ENCODE measurements at regions not wholly inside any gene's neighbourhood (a gene's known extent, or its start where the extent isn't known, plus 50 kb on each side); places are given as distances from the start of the nearest gene placed in this dataset.
"Not testable (repeated sequence)": the region's sequence is repeated elsewhere in the genome, so short reads cannot be mapped to it uniquely, and the experiment has no call there.

DNA sequence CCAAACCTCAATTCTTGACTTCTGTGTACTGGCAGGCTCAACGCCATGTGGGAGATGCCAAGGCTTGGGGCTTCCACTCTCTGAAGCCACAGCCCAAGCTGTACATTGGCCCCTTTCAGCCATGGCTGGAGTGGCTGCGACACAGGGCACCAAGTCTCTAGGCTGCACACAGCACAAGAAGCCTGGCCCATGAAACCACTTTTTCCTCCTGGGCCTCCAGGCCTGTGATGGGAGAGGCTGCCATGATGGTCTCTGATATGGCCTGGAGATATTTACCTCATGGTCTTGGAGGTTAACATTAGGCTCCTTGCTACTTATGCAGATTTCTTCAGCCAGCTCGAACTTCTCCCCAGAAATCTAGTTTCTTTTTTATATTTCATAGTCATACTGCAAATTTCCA is 724.1 kb downstream of the RNF144A start:
- not testable (repeated sequence) for DNase-seq (ENCODE audit: low spot score)

DNA sequence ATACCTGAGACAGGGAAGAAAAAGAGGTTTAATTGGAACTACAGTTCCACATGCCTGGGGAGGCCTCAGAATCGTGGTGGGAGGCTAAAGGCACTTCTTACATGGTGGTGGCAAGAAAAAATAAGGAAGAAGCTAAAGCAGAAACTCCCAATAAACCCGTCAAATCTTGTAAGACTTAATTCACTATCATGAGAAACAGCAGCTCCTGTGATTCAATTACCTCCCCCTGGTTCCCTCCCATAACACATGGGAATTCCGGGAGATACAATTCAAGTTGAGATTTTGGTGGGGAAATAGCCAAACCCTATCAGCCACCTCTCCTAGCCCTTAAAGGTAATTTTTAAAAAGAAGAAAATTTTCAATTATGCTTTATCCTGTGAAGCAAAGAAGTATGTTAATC is 728.8 kb downstream of the RNF144A start:
- no peak for DNase-seq (ENCODE audit: low spot score)

DNA sequence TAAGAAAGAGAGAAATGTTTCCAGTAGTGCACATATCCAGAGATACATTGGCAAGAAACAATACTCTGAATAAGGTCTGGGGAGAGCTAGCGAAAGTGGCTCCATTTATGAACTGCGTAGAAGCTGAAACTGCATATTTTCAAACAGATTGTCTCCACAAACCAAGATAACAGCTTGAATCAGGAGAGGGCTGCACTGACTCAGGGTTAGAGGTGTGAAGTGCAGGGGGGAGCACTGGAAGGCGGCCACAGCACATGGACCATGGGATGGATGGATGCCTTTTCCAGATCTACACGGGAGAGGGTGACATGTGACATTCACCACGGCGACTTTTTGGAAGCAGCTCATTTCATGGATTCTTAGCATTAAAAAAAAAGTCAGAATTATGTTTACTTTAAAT is 729.4 kb downstream of the RNF144A start:
- DNase-seq (ENCODE audit: low spot score): no peak

DNA sequence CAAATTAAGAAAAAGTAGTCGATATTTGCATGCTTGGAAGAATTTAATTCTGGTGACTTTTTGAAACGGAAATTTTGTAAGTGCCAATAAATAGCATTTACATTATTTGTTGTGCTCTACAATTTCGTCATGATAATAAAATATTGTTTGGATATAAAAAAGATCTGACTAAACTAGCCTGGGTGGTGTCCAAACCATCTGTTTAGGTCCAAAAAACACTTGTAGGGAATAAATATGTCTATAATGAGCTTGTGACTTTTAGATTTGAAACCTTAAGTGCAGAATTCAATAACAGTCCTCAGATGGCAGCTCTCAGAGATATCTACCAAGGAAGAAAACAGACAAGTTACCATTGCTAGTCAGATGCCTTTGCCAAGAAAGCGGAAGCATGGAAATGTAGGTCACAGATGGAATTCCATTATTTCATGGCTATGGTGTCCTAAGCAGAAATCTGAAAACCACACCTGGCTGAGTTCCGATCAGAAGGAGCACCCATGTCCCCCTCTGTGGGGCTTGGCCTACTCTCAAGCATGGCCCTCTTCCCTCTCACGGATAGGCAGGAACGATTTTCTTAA is 731.1 kb downstream of the RNF144A start:
- no peak for DNase-seq (ENCODE audit: low spot score)

DNA sequence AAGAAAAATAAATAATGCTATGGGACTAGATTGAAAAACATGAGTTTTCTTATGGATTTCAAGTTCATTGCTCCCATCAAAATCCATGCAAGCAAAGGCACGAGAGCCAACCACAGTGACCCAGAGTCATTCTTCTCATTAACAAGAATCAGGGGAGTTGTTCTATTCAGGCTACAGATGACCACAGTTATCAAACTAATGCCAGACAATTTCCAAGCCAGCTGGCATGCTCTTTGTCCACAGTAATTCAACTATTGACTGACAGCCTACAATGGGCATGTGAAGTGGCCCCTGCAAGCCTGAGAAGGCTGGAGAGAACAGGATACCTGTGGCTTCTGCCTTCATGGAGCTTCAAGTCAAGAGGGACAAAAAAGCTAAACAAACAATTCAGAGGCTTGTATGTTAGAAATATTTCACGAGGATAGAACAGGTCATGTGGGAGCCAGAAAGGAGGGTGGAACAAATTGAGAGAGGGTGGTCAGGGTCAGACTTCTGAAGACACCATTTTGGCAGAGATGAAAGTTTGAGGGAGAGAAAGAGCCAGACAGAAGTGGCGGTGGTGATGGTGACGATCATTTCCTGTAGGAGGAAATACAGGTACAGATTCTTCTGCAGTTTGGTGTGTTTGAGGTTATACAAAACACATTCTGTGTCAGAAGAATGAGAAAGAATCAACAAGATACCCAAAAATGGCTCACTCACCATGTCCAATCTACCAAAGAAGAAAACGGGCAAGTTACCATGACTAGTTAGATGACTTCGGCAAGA is 732.4 kb downstream of the RNF144A start:
- DNase-seq (ENCODE audit: low spot score): no peak

DNA sequence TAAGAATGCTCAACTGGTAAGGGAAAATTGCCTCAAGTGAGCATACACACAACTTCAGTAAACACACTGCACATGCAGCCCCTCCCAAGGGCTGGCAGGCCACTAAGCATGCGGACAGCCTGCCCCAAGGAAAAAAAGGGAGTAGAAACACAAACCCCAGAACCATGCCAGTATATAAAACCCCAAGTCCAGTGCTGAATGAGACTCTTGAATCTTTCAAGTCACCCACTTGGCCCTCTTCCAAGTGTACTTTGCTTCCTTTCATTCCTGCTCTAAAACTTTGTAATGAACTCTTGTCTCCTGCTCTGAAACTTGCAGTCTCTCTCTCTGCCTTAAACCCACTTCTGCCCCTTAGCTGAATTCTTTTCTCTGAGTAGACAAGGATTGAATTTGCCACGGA is 736.4 kb downstream of the RNF144A start:
- DNase-seq (ENCODE audit: low spot score): no peak

DNA sequence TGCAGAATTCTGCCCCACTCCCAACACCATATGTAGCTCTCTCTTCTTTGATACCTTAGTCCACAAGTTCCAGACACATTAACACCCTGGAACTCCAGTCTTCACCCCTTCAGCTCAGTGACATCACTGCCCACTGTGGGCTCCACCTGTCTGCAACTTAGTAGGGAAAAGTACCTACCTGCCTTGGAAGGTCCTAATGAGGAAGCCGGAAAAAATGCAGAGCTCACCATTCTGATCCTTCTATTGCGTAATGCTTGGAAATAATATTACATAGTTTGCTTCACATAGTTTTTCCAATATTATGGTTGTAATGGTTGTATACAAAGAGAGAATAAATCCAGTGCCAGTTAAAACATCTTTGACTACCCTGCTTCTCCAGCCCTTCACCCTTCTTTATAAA is 738.4 kb downstream of the RNF144A start:
- no peak for DNase-seq (ENCODE audit: low spot score)

DNA sequence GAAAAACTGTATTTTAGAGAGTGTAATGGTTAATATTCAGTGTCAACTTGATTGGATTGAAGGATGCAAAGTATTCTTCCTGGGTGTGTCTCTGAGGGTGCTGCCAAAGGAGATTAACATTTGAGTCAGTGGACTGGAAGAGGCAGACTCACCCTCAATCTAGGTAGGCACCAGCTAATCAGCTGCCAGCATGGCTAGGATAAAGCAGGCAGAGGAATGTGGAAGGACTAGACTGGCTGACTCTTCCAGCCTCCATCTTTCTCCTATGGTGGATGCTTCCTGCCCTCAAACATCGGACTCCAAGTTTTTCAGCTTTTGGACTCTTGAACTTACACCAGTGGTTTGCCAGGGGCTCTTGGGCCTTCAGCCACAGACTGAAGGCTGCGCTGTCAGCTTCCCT is 740.3 kb downstream of the RNF144A start:
- DNase-seq (ENCODE audit: low spot score): not testable (repeated sequence)

DNA sequence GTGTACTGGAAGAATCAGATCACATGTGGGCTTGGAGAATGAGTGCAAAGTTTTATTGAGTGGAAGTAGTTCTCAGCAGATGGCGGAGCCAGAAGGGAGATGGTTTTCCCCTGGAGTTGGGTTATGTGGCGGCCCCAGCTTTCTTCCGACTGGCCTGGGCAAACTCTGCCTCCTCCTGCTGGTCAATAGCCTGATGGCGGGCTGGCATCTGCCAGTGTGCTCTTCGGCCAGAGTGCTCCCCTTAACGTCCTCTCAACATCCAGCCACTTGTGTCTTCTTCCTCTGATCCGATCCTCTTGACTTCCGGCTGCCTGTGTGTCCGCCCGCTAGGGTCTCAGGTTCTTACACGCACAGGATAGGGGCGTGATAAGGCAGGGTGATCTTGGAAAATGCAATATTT is 741.3 kb downstream of the RNF144A start:
- no peak for DNase-seq (ENCODE audit: low spot score)

DNA sequence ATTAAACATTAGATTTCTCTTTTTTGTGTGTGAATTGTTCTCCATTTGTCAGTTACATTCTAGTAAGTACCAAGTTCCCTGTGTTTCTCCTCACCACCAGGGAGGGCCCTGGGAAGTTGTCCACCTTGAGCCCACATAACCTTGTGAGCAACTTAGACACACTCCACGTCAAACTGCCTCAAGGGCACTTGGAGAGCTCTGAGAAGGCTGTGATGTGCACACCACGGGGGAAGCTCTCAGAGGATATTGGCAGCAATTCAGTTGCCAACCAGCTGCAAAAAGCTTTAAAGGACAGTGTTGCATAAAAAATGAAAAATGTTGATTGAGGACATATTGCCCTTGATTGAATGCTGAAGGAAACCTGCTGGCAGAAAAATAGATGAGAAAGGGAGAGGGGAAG is 743.6 kb downstream of the RNF144A start:
- no peak for DNase-seq (ENCODE audit: low spot score)

DNA sequence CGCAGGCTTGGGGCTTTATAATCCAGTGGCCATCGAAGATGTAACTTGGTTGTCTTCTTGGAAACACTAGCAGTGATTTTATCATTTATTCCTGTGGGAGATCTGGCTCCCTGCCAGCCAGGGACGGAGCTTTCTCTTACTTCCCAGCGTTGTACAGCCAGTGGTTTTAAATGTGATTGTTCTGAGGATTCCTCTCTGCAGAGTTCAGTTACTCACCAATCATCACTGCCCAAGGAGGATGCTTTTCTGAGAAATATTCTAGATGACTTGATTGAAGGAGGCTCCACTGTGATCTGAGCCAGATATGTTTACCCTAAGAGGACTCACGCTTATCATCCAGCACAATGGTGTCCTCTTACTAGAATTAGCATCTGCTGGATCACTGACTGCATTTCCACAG is 744.3 kb downstream of the RNF144A start:
- DNase-seq (ENCODE audit: low spot score): no peak

DNA sequence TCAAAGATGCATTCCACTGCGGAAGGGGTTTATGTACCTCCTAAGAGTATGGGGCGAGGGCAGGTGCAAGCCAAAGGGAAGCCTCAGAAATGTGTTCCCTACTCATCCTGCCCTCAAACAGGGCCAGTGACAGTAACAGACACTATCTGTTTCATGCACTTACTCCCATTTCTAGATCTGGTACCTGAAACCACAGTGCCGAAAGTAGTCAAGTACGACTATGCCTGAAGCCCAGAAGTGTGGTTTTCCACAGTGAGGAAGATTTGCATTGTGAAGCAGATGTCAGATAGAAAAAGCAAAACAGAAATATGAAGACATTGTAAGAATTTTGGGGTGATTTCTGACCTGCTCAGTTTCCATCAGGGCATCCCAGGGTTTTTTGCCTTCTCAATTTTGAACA is 748.7 kb downstream of the RNF144A start:
- DNase-seq (ENCODE audit: low spot score): no peak

DNA sequence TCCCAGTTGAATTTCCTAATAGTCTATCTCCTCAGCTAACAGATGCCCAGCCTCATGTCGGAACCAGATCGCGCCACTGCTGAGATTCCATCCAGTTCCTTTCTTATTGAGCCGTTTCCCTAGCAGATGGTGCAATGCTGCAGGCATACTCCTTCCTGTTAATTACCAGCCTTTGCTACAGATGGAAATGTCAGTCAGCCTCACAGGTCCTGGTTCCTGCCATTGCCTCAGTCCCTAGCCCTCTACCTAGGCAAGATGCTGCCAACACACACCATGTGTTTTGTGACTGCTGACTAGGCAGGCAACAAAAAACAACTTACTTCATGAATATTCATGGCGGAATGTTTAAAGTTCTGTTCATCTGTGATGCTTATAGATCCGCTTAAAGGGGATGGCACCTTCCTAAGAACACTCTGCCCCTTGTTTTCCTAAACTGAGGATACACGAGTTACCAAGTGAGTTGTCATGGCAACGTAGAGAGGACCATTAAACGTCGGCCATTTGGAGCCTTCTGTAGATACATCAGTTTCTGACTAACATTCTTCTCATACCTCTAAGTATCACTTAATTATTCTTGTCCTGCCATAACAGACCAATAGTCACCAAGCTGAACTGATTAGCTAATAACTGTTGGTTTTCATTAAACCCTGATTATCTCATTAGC is 749.5 kb downstream of the RNF144A start:
- no peak for DNase-seq (ENCODE audit: low spot score)

DNA sequence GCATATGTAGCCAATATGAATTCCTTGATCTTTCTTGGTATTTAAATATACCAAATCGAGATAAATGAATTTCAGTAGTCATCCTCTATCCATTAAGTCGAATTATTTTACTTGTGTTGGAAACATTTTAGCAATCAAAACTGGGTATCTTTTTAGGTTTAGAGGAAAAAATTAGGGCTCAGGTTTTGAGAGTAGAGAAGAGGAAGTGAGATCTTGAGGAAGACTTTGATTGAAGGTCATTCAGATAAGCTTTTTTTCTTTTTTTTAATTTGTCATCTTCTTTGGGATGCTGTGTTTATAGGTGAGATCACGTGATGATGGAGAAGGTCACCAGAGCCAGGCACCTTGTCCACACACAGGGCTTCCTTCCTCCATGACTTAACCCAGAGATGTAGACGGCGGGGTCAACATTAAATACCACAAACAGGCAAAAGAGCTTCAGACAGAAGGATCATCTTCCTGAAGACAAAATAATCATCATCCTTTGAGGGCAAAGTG is 750.1 kb downstream of the RNF144A start:
- no peak for DNase-seq (ENCODE audit: low spot score)

DNA sequence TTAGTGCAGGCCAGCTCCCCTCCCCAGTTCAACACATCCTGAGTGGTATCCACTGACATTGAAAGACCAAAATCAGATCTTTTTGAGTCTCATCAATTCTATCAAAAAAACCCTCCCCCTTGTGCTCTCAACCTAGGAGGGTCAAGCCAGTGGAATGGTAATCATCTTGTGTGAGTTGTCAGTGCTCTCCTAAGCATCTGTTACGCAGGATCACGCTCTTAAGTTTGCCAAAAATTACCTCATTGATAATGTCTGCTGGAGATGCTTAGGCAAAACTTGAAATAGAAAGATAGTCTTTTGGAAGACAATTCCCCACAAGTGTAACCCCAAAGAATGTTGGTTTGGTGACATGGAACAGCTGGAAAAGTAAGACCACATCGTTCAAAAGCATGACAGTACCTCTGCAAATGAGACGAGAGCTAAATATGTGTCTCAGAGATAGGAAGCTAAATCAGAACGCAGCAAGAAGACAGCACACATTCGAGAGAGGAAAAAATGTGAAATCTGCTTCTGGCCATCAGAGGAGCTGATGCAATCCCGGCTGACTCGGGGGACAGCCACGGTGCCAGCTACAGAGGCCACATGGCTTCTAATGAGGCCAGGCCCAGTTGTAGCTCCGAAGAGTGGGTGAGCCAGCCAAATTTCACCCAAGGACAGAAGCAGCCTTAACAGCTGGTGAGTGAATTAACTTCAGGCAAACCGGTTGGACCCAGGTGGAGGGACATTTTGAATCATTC is 753.9 kb downstream of the RNF144A start:
- DNase-seq (ENCODE audit: low spot score): no peak

DNA sequence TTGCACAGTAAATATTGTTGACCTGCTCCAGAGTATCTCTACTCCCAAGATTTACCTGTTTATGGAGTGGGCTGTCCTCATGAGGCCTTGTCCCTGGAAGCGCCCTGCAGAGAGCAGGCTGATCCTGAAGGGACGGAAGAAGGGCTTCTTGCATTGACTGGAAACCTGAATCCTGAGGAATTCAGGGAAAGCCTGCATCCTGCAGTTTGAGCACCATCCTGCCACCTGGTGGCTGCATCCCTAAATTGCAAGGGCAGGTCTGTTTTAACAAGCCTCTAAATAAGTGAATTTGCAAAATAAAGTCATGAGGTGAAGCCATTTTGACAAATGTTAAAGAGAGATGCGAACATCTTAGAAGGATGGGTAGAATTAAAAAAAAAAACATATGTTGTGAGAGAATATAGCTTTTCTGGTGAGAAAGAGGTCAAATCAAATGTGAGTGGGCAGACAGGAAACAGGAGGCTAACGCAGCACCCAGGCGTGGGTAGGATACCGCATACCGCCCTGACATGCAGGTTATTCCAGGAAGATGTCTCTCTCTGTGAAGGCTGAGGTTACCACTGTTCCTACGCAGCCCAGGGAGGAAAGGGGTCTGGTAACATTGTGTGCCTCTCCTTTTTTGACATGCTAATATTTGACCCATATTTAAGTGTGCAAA is 754.9 kb downstream of the RNF144A start:
- peak; percentile 54 for DNase-seq (ENCODE audit: low spot score)

DNA sequence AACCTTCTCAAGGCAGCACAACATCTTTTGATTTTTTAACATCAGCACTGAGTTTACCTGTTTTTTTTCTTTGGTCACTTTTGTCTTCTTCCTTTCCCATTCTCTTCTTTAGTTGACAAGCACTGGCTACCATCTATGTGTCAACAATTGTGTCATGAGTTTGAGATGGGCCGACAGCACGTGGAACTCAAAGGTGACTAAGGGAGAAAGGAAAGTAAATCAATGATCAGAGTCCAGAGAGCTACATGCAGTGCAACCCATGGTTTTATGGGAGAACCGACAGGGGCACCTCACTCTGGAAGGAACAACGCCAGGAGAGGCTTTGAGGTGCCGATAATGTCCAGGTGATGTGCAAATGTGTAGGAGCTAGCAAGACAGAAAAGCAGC is 755.5 kb downstream of the RNF144A start:
- DNase-seq (ENCODE audit: low spot score): peak; percentile 32

DNA sequence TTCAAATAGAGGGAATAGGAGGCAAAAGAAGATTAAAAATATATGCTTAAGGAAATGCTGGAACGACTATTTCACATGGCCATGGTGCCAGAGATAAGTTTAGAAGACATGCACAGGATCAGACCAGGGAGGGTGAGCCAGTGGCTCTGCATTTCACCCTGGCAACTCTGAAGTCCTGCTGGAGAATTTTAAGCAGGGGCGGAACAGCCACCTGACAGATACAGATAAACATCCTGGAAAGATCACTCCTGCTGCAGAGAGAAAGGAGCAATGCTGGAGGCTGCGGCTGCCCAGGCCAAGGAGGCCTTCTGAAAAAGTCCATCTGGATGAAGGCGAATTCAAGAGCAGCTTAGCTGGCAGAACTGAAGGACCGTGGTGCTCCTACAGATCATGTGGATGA is 755.9 kb downstream of the RNF144A start:
- no peak for DNase-seq (ENCODE audit: low spot score)

DNA sequence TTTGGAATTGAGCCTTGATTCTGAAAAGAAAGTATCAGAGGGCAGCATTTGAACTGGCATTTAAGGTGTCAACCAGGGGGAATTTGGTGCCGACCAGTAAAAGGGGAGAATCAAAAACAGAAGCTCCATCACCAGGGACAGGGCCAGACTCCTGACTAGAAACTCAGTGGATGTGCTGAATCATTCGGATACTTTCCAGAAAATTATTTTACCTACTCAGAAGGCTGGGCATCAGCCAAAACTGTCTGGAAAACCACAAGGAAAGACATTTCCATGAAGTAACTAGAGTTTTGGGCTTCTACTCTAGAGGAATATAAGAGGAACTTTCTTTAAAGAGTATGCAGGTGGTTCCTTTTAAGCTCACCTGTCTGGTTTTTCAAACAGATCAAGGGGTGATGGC is 756.6 kb downstream of the RNF144A start:
- DNase-seq (ENCODE audit: low spot score): no peak

DNA sequence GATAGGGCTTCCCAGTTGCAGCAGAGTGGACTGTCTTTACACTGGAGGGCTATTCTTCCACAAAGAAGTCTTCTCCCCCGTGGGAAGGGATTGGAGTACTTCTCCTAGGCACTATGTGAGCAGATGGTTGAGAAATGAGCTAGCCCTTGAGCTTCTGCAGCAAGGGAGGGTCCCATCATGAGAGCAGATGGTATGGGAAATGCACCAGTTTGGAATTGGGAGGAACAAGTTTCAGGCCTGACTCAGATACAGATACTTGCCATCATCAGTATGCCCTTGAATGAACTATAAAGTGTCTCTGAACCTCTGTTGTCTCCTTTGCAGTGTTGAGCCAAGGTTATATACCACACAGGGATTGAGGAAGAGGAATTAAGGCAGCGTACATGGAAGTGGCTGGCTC is 757.4 kb downstream of the RNF144A start:
- DNase-seq (ENCODE audit: low spot score): no peak

DNA sequence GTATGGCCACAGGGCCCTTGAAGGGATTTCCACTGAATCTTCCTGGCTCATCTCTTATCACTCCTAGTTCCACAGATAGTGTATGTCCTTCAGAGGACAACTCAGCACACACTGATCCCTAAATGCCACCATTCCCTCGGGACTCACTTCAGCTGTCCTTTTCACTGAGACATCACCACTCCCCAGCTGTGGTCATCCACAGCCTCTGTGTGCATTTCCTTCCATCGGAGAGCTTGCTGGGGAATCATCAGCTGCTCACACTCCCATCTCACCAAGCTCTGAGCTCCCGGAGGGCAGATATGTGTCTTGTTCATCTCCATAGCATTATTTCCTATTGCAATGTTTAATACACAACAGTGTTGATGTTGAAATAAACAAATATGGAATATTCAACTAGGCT is 759.5 kb downstream of the RNF144A start:
- no peak for DNase-seq (ENCODE audit: low spot score)

DNA sequence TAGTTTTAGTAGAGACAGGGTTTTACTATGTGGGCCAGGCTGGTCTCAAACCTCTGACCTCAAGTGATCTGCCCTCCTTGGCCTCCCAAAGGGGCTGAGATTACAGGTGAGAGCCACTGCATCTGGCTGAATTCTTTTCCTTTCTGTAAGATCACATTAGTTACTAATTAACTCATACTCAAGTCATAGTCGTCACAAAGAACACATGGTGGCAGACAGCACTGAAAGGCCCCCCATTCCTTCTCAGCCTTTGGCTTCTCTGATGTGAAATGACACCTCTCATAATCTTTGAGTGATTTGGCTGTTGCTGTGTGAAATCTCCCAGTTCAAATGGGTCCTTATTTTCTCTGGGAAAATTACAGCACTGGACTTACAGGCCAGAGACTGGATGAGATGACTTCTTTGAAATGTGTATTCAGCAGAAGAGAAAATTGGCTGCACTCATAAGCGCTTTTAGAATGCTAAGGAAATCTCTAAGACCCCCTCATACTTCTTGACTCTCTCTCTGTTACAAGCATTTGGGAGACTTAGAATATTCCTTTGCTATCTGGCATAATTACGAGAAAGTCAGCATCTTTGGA is 764.8 kb downstream of the RNF144A start:
- no peak for DNase-seq (ENCODE audit: low spot score)

Data from mucosa of gallbladder (tissue), 1 donor.